Karpas-422 (cell line): ENCODE measurements at regions not wholly inside any gene's neighbourhood (a gene's known extent, or its start where the extent isn't known, plus 50 kb on each side); places are given as distances from the start of the nearest gene placed in this dataset.
"Not testable (repeated sequence)": the region's sequence is repeated elsewhere in the genome, so short reads cannot be mapped to it uniquely, and the experiment has no call there.

Source experiments
- DNase-seq: peaks from one replicate; pipeline ENCODE4 v3.0.0-alpha.2; 2015
- H2AFZ ChIP-seq: fragments of 200-600 bp; sonication (generic); 2 replicates; pipeline ENCODE4 v1.6.1; 2014; ENCODE audit warnings: antibody characterized with exemption, low read length, mixed read lengths
- H3K27ac ChIP-seq: fragments of 200-600 bp; sonication (generic); 2 replicates; pipeline ENCODE4 v1.5.1; 2014; ENCODE audit warnings: mild to moderate bottlenecking, low read length, moderate library complexity
- H3K27me3 ChIP-seq: fragments of 200-600 bp; sonication (generic); 2 replicates; pipeline ENCODE4 v1.6.1; 2014; ENCODE audit warnings: low read length, mixed read lengths
- H3K36me3 ChIP-seq: fragments of 200-600 bp; sonication (generic); 2 replicates; pipeline ENCODE4 v1.6.1; 2014; ENCODE audit warnings: low read length, mixed read lengths; ENCODE audit not compliant: insufficient read depth
- H3K4me1 ChIP-seq: fragments of 200-600 bp; sonication (generic); 2 replicates; pipeline ENCODE4 v1.6.1; 2014; ENCODE audit warnings: mild to moderate bottlenecking, low read length, mixed read lengths
- H3K4me2 ChIP-seq: fragments of 200-600 bp; sonication (generic); 2 replicates; pipeline ENCODE4 v1.6.1; 2014; ENCODE audit warnings: low read length, low read depth, mild to moderate bottlenecking; ENCODE audit not compliant: poor library complexity, severe bottlenecking
- H3K4me3 ChIP-seq: fragments of 200-600 bp; sonication (generic); 2 replicates; pipeline ENCODE4 v1.5.1; 2014; ENCODE audit warnings: mild to moderate bottlenecking, antibody characterized with exemption, low read length, mixed read lengths
- H3K79me2 ChIP-seq: fragments of 200-600 bp; sonication (generic); 2 replicates; pipeline ENCODE4 v1.6.1; 2014; ENCODE audit warnings: mild to moderate bottlenecking, low read length, mixed read lengths
- H3K9ac ChIP-seq: fragments of 200-600 bp; sonication (generic); 2 replicates; pipeline ENCODE4 v1.6.0; 2014; ENCODE audit warnings: low read length
- H3K9me2 ChIP-seq: fragments of 200-600 bp; sonication (generic), shearing (Covaris generic); replicated peaks from 2 replicates; pipeline ENCODE4 v1.6.0; 2014; ENCODE audit warnings: mild to moderate bottlenecking, low read length, moderate library complexity; ENCODE audit not compliant: insufficient read depth
- H3K9me3 ChIP-seq: fragments of 300-700, 200-600 bp; sonication (generic); 2 replicates; pipeline ENCODE4 v1.6.1; 2014; ENCODE audit warnings: low read length, mixed read lengths
- H4K20me1 ChIP-seq: fragments of 200-600 bp; sonication (generic); 2 replicates; pipeline ENCODE4 v1.6.1; 2014; ENCODE audit warnings: mild to moderate bottlenecking, antibody characterized with exemption, low read length, low read depth; ENCODE audit not compliant: insufficient read depth

DNA sequence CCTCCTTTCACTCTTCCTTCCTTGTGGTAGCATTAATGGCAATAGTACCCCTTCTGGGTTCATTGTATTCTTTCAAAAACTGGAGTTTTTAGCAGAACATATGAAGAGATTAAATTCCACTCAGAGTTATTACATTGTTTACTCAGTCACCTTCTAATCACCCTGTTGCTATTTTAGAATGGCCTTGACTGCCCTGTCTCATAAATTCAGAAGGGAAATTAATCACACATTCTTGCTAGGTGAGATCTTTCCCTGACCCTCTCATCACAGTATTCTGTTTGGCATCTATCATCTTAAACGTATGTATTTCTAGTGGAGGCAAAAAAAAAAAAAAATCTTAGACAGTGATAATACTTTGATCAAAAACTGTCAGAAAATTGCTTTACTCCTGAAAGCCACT lies 760.4 kb downstream of the ADCYAP1 start:
- no peak overlapping the region for H2AFZ ChIP-seq
- no peaks in the 10 kb centered on the region for H3K4me1 ChIP-seq
- no peak overlapping the region for H3K9ac ChIP-seq
- no peak overlapping the region for H3K27ac ChIP-seq
- H3K4me3 ChIP-seq, result no peak overlapping the region
- H3K79me2 ChIP-seq, result no peaks in the 10 kb centered on the region
- H3K9me3 ChIP-seq, result no peaks in the 10 kb centered on the region
- no peaks in the 10 kb centered on the region for H3K9me2 ChIP-seq
- no peaks in the 10 kb centered on the region for H4K20me1 ChIP-seq
- H3K36me3 ChIP-seq, result no peaks in the 10 kb centered on the region
- H3K4me2 ChIP-seq, result no peak overlapping the region
- DNase-seq, result no peak
- H3K27me3 ChIP-seq, result no peaks in the 10 kb centered on the region

DNA sequence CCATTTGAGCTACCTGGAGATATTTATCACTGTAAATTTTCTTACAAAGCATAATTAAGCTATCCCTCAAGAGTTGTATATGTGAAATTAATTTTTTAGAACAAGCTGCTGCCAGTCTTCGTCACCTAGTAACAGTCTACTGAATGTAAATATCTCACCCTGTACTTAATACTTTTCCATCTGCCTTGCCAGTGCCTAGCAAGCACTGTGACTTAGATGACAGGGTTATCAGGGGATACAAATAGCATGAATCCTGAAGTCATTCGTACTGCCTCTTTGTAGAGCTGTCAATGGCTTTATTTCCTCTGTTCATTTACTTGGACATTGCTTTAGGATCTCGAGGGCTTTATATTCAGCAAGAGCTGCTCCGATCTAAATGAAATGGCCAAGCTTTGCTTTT lies 763.6 kb downstream of the ADCYAP1 start:
- no peaks in the 10 kb centered on the region for H4K20me1 ChIP-seq
- DNase-seq, result no peak
- H3K27me3 ChIP-seq, result no peaks in the 10 kb centered on the region
- H3K4me2 ChIP-seq, result no peak overlapping the region
- H3K27ac ChIP-seq, result no peak overlapping the region
- no peak overlapping the region for H3K9ac ChIP-seq
- H3K4me3 ChIP-seq, result no peak overlapping the region
- H3K9me3 ChIP-seq, result peaks cover 3% of the 10 kb centered on the region; the same call in 1 of the 2 replicates
- H2AFZ ChIP-seq, result no peak overlapping the region
- H3K4me1 ChIP-seq, result no peaks in the 10 kb centered on the region
- no peaks in the 10 kb centered on the region for H3K36me3 ChIP-seq
- H3K9me2 ChIP-seq, result no peaks in the 10 kb centered on the region
- no peaks in the 10 kb centered on the region for H3K79me2 ChIP-seq

DNA sequence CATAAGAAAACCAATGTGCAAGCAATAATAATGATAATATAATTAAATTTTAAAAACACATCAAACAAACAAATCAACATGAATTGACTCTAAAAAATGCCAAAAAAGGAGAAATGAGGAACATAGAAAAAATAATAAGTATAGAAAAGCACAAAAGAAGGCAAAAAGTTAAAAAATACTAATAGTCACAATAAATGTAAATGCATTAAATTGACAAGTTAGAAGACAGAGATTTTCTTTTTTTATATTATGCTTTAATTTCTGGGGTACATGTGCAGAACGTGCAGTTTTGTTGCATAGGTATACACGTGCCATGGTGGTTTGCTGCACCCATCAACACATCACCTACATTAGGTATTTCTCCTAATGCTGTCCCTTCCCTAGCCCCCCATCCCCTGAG lies 767.0 kb downstream of the ADCYAP1 start:
- not testable (repeated sequence) for H2AFZ ChIP-seq, H3K9me3 ChIP-seq, H3K79me2 ChIP-seq, H3K4me1 ChIP-seq, H3K9me2 ChIP-seq, H4K20me1 ChIP-seq, H3K36me3 ChIP-seq, H3K4me2 ChIP-seq, DNase-seq, H3K27ac ChIP-seq, H3K27me3 ChIP-seq, H3K9ac ChIP-seq, H3K4me3 ChIP-seq

DNA sequence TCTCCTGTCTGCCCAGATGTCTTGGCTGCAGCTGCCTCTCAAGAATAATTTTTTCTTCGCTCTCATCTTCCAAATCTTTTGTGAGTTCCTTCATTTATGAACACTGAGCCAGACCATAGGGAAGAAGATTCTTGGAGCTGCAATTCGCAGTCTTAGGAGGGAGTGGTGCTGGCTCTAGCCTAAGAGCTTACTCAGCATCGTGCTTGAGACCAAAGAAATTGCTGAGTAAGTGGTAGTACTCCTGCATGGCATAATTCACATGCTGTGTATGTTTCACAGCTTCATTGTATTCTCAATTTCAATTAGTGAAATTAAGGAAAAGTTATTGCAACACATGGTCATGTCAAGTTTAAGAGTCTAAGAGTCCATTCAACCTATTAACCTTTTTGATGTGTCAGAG lies 771.7 kb downstream of the ADCYAP1 start:
- Histone ChIP-seq H2AFZ (no peak overlapping the region), H4K20me1 (no peaks in the 10 kb centered on the region), H3K27me3 (no peaks in the 10 kb centered on the region), H3K79me2 (no peaks in the 10 kb centered on the region), H3K4me2 (no peak overlapping the region), H3K4me1 (no peaks in the 10 kb centered on the region), H3K4me3 (no peak overlapping the region), H3K9me3 (peaks cover 3% of the 10 kb centered on the region; the same call in 1 of the 2 replicates), H3K9ac (no peak overlapping the region), H3K27ac (no peak overlapping the region), H3K9me2 (no peaks in the 10 kb centered on the region), H3K36me3 (no peaks in the 10 kb centered on the region)
- no peak for DNase-seq

DNA sequence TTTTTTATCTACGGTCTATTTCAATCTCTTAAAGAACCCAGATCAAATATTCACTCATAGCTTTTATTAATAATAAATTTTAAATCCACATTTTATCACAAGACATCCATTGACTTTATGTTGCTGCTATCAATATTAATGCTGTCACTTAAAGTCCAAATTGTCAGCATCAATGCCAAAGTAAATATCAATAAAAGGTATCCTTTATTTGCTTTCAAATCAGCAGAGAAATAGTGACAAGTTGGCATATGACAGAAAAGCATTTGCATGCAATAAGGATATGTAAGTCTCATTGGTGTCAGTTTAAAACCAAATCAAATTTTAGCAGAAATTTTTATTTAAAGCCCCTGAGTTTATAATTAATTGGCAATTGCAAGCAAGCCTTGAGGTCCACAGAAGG lies 775.4 kb downstream of the ADCYAP1 start:
- Histone ChIP-seq H3K4me3 (no peak overlapping the region), H3K9me3 (peaks cover 3% of the 10 kb centered on the region; the same call in 1 of the 2 replicates), H3K27ac (no peak overlapping the region), H3K36me3 (no peaks in the 10 kb centered on the region), H3K4me1 (no peaks in the 10 kb centered on the region), H3K9ac (no peak overlapping the region), H3K9me2 (no peaks in the 10 kb centered on the region), H3K4me2 (no peak overlapping the region), H3K79me2 (no peaks in the 10 kb centered on the region), H3K27me3 (no peaks in the 10 kb centered on the region), H4K20me1 (no peaks in the 10 kb centered on the region), H2AFZ (no peak overlapping the region)
- DNase-seq, result no peak

DNA sequence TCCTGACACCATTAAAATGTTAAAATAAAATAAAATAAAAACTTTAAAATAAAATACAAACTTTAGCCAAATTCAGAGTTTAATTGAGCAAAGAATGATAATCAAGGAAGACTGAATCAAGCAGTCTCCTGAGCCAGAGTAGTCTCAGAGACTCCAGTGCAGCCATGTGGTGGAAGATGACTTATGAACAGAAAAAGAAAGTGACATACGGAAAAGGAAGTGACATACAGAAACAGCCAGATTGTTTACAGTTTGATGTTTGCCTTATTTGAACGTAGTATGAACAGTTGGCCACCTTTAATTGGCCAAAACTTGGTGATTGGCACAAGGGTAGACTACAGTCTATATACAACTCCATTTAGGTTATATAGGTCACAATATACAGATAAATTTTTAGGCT lies 787.2 kb downstream of the ADCYAP1 start:
- Histone ChIP-seq H3K4me2 (no peak overlapping the region), H3K79me2 (no peaks in the 10 kb centered on the region), H3K4me3 (no peak overlapping the region), H2AFZ (no peak overlapping the region), H3K9ac (no peak overlapping the region), H3K9me3 (peaks cover 9% of the 10 kb centered on the region; the same call in 1 of the 2 replicates), H3K27ac (no peak overlapping the region), H3K27me3 (no peaks in the 10 kb centered on the region), H3K9me2 (no peaks in the 10 kb centered on the region), H3K4me1 (no peaks in the 10 kb centered on the region), H4K20me1 (no peaks in the 10 kb centered on the region), H3K36me3 (no peaks in the 10 kb centered on the region)
- no peak for DNase-seq

DNA sequence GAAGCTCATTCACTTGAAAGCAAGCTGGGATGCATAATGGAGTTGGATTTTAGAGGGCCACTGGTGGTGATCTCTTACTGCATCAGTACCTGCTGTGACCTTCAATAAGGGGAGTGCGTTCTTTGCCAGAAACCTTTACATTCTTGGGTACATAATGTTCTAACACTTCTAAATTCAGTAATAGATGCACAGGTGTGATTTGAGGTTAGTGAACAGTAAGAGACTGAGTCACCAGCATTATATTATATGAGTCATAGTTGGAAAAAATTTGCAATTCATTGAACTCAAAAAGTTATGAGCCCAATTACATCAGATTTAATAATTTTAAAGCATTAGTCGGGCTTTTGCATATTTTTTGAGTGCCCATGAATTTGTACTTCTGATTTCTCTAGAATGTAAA lies 803.3 kb downstream of the ADCYAP1 start:
- Histone ChIP-seq H3K9ac (no peak overlapping the region), H3K9me2 (no peaks in the 10 kb centered on the region), H3K27me3 (no peaks in the 10 kb centered on the region), H3K9me3 (peaks cover 5% of the 10 kb centered on the region; the same call in 1 of the 2 replicates), H3K4me3 (no peak overlapping the region), H2AFZ (no peak overlapping the region), H3K36me3 (no peaks in the 10 kb centered on the region), H3K27ac (no peak overlapping the region), H3K4me1 (no peaks in the 10 kb centered on the region), H3K79me2 (no peaks in the 10 kb centered on the region), H3K4me2 (no peak overlapping the region), H4K20me1 (no peaks in the 10 kb centered on the region)
- no peak for DNase-seq

DNA sequence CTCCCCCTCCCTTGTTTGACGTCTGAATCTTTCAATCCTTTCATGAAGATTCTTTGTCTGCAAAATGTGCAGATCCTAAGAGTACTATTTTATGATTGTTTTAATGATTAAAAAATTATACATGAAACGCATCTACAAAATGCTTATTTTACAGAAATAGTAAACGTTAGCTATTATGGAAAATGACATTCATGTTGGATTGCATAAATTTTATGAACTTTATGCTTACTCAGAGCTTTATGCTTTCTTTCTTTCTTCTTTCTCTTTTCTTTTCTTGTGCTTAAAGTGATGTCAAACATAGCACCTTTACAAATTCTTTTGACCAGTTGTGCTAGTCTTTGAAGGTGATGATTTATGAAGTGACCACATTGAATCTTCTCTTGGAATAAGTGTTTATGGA lies 805.4 kb downstream of the ADCYAP1 start:
- Histone ChIP-seq H2AFZ (no peak overlapping the region), H3K4me3 (no peak overlapping the region), H3K27ac (no peak overlapping the region), H3K4me1 (no peaks in the 10 kb centered on the region), H3K36me3 (no peaks in the 10 kb centered on the region), H3K9me2 (no peaks in the 10 kb centered on the region), H3K9me3 (peaks cover 5% of the 10 kb centered on the region; the same call in 1 of the 2 replicates), H4K20me1 (no peaks in the 10 kb centered on the region), H3K27me3 (no peaks in the 10 kb centered on the region), H3K79me2 (no peaks in the 10 kb centered on the region), H3K9ac (no peak overlapping the region), H3K4me2 (no peak overlapping the region)
- DNase-seq, result no peak

DNA sequence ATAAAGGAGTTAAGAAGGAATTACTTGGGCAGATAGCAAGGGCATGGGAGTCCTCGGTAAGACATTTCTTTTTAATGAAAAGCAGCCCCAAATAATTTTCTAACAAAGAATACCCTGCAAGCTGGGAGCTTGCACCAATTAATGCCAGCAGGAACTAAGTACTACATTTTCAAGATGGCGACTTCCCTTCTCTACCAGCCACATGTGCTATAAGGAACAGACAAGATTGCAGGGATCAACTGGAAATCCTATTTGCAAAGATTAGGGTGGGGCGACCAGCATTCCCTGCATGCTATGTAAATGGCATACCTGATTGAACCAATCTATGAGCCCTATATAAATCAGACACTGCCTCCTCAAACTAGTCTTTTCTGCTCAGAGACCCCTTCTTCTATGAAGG lies 827.5 kb downstream of the ADCYAP1 start:
- no peaks in the 10 kb centered on the region for H3K9me2 ChIP-seq
- H2AFZ ChIP-seq, result no peak overlapping the region
- no peak overlapping the region for H3K4me3 ChIP-seq
- no peaks in the 10 kb centered on the region for H4K20me1 ChIP-seq
- no peak overlapping the region for H3K4me2 ChIP-seq
- H3K4me1 ChIP-seq, result no peaks in the 10 kb centered on the region
- no peaks in the 10 kb centered on the region for H3K79me2 ChIP-seq
- no peaks in the 10 kb centered on the region for H3K27me3 ChIP-seq
- H3K27ac ChIP-seq, result no peak overlapping the region
- DNase-seq, result no peak
- H3K9ac ChIP-seq, result no peak overlapping the region
- peaks cover 18% of the 10 kb centered on the region; the same call in 1 of the 2 replicates for H3K9me3 ChIP-seq
- H3K36me3 ChIP-seq, result no peaks in the 10 kb centered on the region
